OCI-LY1 (cell line): ENCODE measurements at regions not wholly inside any gene's neighbourhood (a gene's known extent, or its start where the extent isn't known, plus 50 kb on each side); places are given as distances from the start of the nearest gene placed in this dataset.

Source experiments
- H2AFZ ChIP-seq: fragments of 200-600 bp; sonication (generic), shearing (Covaris generic); 2 replicates; pipeline ENCODE4 v1.6.0; 2014; ENCODE audit warnings: antibody characterized with exemption, mild to moderate bottlenecking, low read length
- H3F3A ChIP-seq: fragments of 200-600 bp; sonication (generic), shearing (Covaris generic); 2 replicates; pipeline ENCODE4 v1.6.0; 2014; ENCODE audit warnings: mild to moderate bottlenecking, antibody characterized with exemption, low read length, moderate library complexity; ENCODE audit not compliant: insufficient read depth
- H3K27ac ChIP-seq: fragments of 200-600 bp; sonication (generic); 2 replicates; pipeline ENCODE4 v1.5.1; 2014; ENCODE audit warnings: low read length, mixed run types, mild to moderate bottlenecking, low read depth; ENCODE audit not compliant: poor library complexity, severe bottlenecking
- H3K27me3 ChIP-seq: fragments of 200-600 bp; sonication (generic); 2 replicates; pipeline ENCODE4 v1.6.0; 2014; ENCODE audit warnings: antibody characterized with exemption, mild to moderate bottlenecking, low read length, moderate library complexity; ENCODE audit not compliant: insufficient read depth
- H3K36me3 ChIP-seq: fragments of 200-600 bp; sonication (generic); 2 replicates; pipeline ENCODE4 v1.6.1; 2014; ENCODE audit warnings: mild to moderate bottlenecking, antibody characterized with exemption, low read length, moderate library complexity, mixed read lengths; ENCODE audit not compliant: insufficient read depth
- H3K4me1 ChIP-seq: fragments of 200-600 bp; sonication (generic); 2 replicates; pipeline ENCODE4 v1.5.1; 2014; ENCODE audit warnings: mild to moderate bottlenecking, low read length, moderate library complexity; ENCODE audit not compliant: insufficient read depth, severe bottlenecking
- H3K4me2 ChIP-seq: fragments of 200-600 bp; sonication (generic), shearing (Covaris generic); 2 replicates; pipeline ENCODE4 v1.6.1; 2014; ENCODE audit warnings: low read length
- H3K4me3 ChIP-seq: fragments of 200-600 bp; sonication (generic); 2 replicates; pipeline ENCODE4 v1.5.1; 2014; ENCODE audit warnings: low read length, low read depth, mild to moderate bottlenecking, mixed read lengths; ENCODE audit not compliant: poor library complexity, severe bottlenecking
- H3K79me2 ChIP-seq: fragments of 200-600 bp; shearing (Covaris generic); 2 replicates; pipeline ENCODE4 v1.6.1; 2016; ENCODE audit warnings: mixed run types, low read length, mixed read lengths; ENCODE audit not compliant: insufficient read depth
- H3K9ac ChIP-seq: fragments of 200-600 bp; sonication (generic), shearing (Covaris generic); 2 replicates; pipeline ENCODE4 v1.6.1; 2014; ENCODE audit warnings: mild to moderate bottlenecking, low read length, mixed read lengths
- H3K9me2 ChIP-seq: fragments of 200-600 bp; sonication (generic), shearing (Covaris generic); 2 replicates; pipeline ENCODE4 v1.6.1; 2014; ENCODE audit warnings: low read depth, mild to moderate bottlenecking, low read length, mixed read lengths
- H3K9me3 ChIP-seq: fragments of 200-600 bp; shearing (Covaris generic); 2 replicates; pipeline ENCODE4 v1.6.1; 2014; ENCODE audit warnings: low read length, mixed read lengths
- H4K20me1 ChIP-seq: fragments of 200-600 bp; sonication (generic), shearing (Covaris generic); 2 replicates; pipeline ENCODE4 v1.6.0; 2016; ENCODE audit warnings: mild to moderate bottlenecking, low read length; ENCODE audit not compliant: insufficient read depth
- EZH2 ChIP-seq: fragments of 200-600 bp; sonication (generic), shearing (Covaris generic); IDR thresholded peaks from 2 replicates; pipeline ENCODE4 v1.8.0; 2017; ENCODE audit warnings: borderline replicate concordance, mixed run types, mild to moderate bottlenecking, antibody characterized with exemption, low read length, moderate library complexity, mixed read lengths
- TF ChIP-seq, protein P1 (sequence below): fragments of 200-600 bp; sonication (generic), shearing (Covaris generic); IDR thresholded peaks from 2 replicates; pipeline ENCODE4 v1.5.1; 2017; ENCODE audit warnings: mild to moderate bottlenecking, antibody characterized with exemption, low read length, moderate library complexity, mixed read lengths

DNA sequence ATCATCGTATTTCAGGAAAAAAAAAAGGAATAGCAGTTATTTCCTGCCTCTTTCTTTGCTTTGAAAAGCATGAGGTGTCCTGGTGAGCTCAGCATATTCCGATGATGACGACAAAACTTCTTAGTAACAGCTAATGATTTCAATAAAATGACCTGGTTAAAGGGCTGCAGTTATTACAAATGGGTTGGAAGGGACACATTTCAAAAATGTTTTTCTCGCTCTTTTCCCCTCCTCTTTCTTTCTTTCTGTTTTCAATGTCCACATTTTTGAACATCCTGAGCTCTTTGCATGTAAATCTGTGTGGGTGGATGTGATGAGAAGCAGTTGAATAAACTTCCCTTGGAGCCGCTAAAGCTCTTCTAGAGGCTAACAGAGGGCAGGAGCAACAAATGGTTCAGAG lies 186.8 kb upstream of the SLC27A6 start:
- Histone ChIP-seq H3K4me1 (no peaks in the 10 kb centered on the region), H4K20me1 (no peaks in the 10 kb centered on the region), H3K27ac (no peak overlapping the region), H3K4me3 (no peak overlapping the region), H3F3A (no peaks in the 10 kb centered on the region), H3K79me2 (no peaks in the 10 kb centered on the region), H3K9me2 (no peaks in the 10 kb centered on the region), H3K9ac (no peak overlapping the region), H3K36me3 (no peaks in the 10 kb centered on the region), H3K9me3 (no peaks in the 10 kb centered on the region), H2AFZ (no peak overlapping the region), H3K27me3 (no peaks in the 10 kb centered on the region), H3K4me2 (no peak overlapping the region)
- TF ChIP-seq, protein P1, sequence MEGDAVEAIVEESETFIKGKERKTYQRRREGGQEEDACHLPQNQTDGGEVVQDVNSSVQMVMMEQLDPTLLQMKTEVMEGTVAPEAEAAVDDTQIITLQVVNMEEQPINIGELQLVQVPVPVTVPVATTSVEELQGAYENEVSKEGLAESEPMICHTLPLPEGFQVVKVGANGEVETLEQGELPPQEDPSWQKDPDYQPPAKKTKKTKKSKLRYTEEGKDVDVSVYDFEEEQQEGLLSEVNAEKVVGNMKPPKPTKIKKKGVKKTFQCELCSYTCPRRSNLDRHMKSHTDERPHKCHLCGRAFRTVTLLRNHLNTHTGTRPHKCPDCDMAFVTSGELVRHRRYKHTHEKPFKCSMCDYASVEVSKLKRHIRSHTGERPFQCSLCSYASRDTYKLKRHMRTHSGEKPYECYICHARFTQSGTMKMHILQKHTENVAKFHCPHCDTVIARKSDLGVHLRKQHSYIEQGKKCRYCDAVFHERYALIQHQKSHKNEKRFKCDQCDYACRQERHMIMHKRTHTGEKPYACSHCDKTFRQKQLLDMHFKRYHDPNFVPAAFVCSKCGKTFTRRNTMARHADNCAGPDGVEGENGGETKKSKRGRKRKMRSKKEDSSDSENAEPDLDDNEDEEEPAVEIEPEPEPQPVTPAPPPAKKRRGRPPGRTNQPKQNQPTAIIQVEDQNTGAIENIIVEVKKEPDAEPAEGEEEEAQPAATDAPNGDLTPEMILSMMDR, result no peak
- no peak for TF ChIP-seq EZH2

DNA sequence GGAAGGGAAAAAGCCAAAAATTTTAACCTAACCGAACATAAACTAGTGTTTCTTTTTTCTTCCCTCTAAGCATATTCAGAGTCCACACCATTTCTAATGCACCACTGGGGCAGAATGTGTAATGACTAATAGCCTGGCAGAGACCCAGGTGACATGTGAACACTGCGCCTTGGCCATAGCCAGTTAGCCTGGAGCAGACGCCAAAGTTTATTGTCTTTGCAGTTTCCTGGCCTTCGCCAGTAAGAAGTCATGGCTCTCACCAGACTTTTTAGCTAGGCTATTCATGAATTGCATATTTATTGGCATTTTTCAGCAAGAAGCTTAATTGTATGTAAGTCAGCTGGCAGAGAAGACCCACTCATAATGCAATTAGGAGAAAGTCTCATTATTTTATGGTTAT lies 182.8 kb upstream of the SLC27A6 start:
- Histone ChIP-seq H3K9me2 (no peaks in the 10 kb centered on the region), H3K9ac (no peak overlapping the region), H3K27me3 (no peaks in the 10 kb centered on the region), H3K4me1 (no peaks in the 10 kb centered on the region), H3K36me3 (no peaks in the 10 kb centered on the region), H3F3A (no peaks in the 10 kb centered on the region), H3K9me3 (no peaks in the 10 kb centered on the region), H4K20me1 (no peaks in the 10 kb centered on the region), H3K4me3 (no peak overlapping the region), H3K79me2 (no peaks in the 10 kb centered on the region), H3K4me2 (no peak overlapping the region), H2AFZ (no peak overlapping the region), H3K27ac (no peak overlapping the region)
- no peak for TF ChIP-seq EZH2
- TF ChIP-seq, protein P1, result no peak

- no peaks in the 10 kb centered on the region for H4K20me1 ChIP-seq
- no peaks in the 10 kb centered on the region for H3K36me3 ChIP-seq
- H3K27me3 ChIP-seq, result no peaks in the 10 kb centered on the region
- H3K4me2 ChIP-seq, result no peak overlapping the region
- H2AFZ ChIP-seq, result no peak overlapping the region
- no peaks in the 10 kb centered on the region for H3K79me2 ChIP-seq
- H3K4me1 ChIP-seq, result no peaks in the 10 kb centered on the region
- H3K9me2 ChIP-seq, result no peaks in the 10 kb centered on the region
- no peaks in the 10 kb centered on the region for H3F3A ChIP-seq
- TF ChIP-seq EZH2, result no peak
- TF ChIP-seq, protein P1, result no peak
- H3K27ac ChIP-seq, result no peak overlapping the region
- no peak overlapping the region for H3K4me3 ChIP-seq
- no peak overlapping the region for H3K9ac ChIP-seq
- no peaks in the 10 kb centered on the region for H3K9me3 ChIP-seq
These were observed 180.6 kb upstream of the SLC27A6 start for GRCh38 chr5:128784726-128785125.
